GM12875 (cell line): ENCODE measurements at regions not wholly inside any gene's neighbourhood (a gene's known extent, or its start where the extent isn't known, plus 50 kb on each side); places are given as distances from the start of the nearest gene placed in this dataset.

Experiments
- H3K4me3 ChIP-seq: one replicate; pipeline ENCODE4 v1.5.1; 2011; ENCODE audit warnings: low read depth, low read length, control low read depth
- CTCF ChIP-seq: IDR thresholded peaks from 2 replicates; pipeline ENCODE4 v1.5.1; 2011; ENCODE audit warnings: low read depth, mild to moderate bottlenecking, control low read depth, inconsistent platforms, low read length, moderate library complexity, borderline replicate concordance; ENCODE audit not compliant: insufficient read depth

DNA sequence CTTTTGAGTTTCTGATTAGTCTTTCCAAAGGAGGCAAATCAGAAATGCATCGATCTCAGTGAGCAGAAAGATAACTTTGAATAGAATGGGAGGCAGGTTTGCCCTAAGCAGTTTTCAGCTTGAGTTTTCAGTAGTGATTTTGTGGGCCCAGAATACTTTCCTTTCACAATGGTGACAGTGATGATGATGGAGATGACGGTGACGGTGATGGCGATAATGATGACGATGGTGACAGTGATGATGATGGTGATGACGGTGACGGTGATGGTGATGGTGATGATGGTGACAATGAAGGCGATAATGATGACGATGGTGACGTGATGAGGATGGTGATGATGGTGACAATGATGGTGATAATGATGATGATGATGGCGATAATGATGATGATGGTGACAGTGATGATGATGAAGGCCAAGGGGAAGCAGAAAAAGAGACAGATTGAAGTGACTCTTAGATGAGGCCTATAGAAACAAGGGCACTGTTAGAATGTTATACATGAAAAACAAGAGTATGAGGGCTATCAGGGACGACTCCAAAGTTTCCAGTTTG, 153.4 kb upstream of the B3GAT1 start:
- TF ChIP-seq CTCF: no peak
- no peak overlapping the region for H3K4me3 ChIP-seq

GRCh38 chr11:134564472-134565200, 152.6 kb upstream of the B3GAT1 start:
- TF ChIP-seq CTCF: no peak

GRCh38 chr11:134562941-134563471, 151.0 kb upstream of the B3GAT1 start:
- TF ChIP-seq CTCF: no peak

More at GRCh38 chr11:134564472-134565200, 152.6 kb upstream of the B3GAT1 start:
- H3K4me3 ChIP-seq: no peak overlapping the region

GRCh38 chr11:134562196-134562595, 150.2 kb upstream of the B3GAT1 start:
- TF ChIP-seq CTCF: no peak
- H3K4me3 ChIP-seq: no peak overlapping the region

More at GRCh38 chr11:134562941-134563471, 151.0 kb upstream of the B3GAT1 start:
- H3K4me3 ChIP-seq: no peak overlapping the region

DNA sequence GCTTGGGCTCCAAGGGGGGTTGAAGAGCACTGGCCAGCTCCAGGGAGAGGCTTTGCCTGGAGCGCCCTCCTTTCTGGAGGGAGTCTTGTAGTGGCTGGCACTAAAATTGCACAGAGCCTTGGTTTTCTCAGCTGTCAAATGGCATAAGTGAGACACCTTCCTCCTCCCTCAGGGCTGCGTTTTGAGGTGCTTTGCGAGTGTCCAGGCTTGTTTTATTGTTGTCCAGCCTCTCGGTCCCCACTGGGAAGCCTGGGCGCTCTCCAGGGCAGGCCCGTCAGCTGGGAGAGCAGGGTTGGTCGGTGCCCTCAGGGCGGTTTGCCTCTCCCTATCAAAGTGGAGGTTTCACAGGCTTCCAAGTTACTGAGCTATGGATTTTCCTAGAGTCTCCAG, 149.3 kb upstream of the B3GAT1 start:
- TF ChIP-seq CTCF: no peak
- H3K4me3 ChIP-seq: no peak overlapping the region

DNA sequence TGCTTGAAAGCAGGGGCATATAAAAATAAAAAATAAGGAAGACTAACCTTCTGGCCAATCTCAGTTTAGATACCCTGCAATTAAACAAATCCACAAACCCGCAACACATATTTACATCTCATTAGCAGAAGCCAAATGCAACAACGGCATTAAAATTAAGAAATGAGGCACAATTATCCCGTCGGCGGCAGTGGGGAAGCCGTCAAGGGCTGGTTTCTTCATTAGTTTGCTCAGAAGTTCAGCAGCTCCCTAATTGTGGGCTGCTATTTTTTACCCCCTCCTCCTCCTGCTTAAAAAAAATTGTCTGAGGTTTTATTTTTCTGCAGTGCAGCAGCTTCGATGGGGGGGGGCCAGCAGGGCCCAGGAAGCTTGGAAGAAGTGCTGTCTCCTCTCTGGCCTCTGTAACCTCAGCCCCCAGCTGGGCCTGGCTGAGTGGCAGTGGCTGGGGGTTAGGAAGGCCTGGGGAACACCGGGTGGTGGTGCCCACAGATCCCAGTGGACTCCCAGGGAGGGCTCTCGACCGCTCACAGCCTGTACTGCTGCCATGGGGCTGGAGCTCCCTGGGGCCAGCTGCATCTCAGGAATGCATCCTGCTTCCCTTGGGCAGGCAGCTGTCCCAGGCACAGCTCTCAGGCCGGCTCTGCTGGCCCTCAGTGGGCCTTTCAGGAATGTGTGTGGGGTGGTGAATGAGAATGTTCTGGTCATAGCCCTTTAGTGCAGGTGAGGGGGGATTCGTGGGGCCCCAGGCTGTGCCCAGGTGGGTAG, 148.7 kb upstream of the B3GAT1 start:
- TF ChIP-seq CTCF: no peak
- H3K4me3 ChIP-seq: no peak overlapping the region
